ENCODE measurements at regions not wholly inside any gene's neighbourhood (a gene's known extent, or its start where the extent isn't known, plus 50 kb on each side); places are given as distances from the start of the nearest gene placed in this dataset.

- Histone ChIP-seq H3K27ac (no peak overlapping the region), H3K36me3 (no peaks in the 10 kb centered on the region), H3K9me3 (no peaks in the 10 kb centered on the region), H3K27me3 (no peaks in the 10 kb centered on the region), H3K4me3 (no peak overlapping the region), H3K4me1 (no peaks in the 10 kb centered on the region)
- no peak for TF ChIP-seq CTCF (IDR thresholded peaks at IDR 0.05)
- intact Hi-C loops (cut with DNase I), result no loop called here
- no peak for DNase-seq (ENCODE audit: low spot score in 2 of 2)
Measured at GRCh38 chr16:8098947-8099512, 491.3 kb downstream of the TMEM114 start.

GRCh38 chr16:8096211-8096610 lies 494.1 kb downstream of the TMEM114 start:
- no peak for TF ChIP-seq CTCF (IDR thresholded peaks at IDR 0.05)
- no peak for DNase-seq (ENCODE audit: low spot score in 2 of 2)
- no peaks in the 10 kb centered on the region for H3K27me3 ChIP-seq
- no peaks in the 10 kb centered on the region for H3K36me3 ChIP-seq
- intact Hi-C loops (cut with DNase I), result no loop called here
- H3K9me3 ChIP-seq, result no peaks in the 10 kb centered on the region
- H3K27ac ChIP-seq, result no peak overlapping the region
- no peak overlapping the region for H3K4me3 ChIP-seq
- no peaks in the 10 kb centered on the region for H3K4me1 ChIP-seq

GRCh38 chr16:8094696-8095095 lies 495.6 kb downstream of the TMEM114 start:
- Histone ChIP-seq H3K27me3 (no peaks in the 10 kb centered on the region), H3K27ac (no peak overlapping the region), H3K4me1 (no peaks in the 10 kb centered on the region), H3K36me3 (no peaks in the 10 kb centered on the region), H3K9me3 (no peaks in the 10 kb centered on the region), H3K4me3 (no peak overlapping the region)
- intact Hi-C loops (cut with DNase I), result no loop called here
- no peak for TF ChIP-seq CTCF (IDR thresholded peaks at IDR 0.05)
- DNase-seq (ENCODE audit: low spot score in 2 of 2), result no peak

- intact Hi-C loops (cut with DNase I), result no loop called here
- H3K27me3 ChIP-seq, result no peaks in the 10 kb centered on the region
- no peak overlapping the region for H3K4me3 ChIP-seq
- H3K4me1 ChIP-seq, result no peaks in the 10 kb centered on the region
- no peaks in the 10 kb centered on the region for H3K9me3 ChIP-seq
- H3K27ac ChIP-seq, result no peak overlapping the region
- no peaks in the 10 kb centered on the region for H3K36me3 ChIP-seq
- DNase-seq (ENCODE audit: low spot score in 2 of 2), result no peak
- TF ChIP-seq CTCF (IDR thresholded peaks at IDR 0.05), result no peak
Measured at GRCh38 chr16:8088820-8089338, 501.4 kb downstream of the TMEM114 start.

GRCh38 chr16:8087597-8088289 lies 502.6 kb downstream of the TMEM114 start:
- TF ChIP-seq CTCF (IDR thresholded peaks at IDR 0.05), result no peak
- Histone ChIP-seq H3K4me3 (no peak overlapping the region), H3K9me3 (no peaks in the 10 kb centered on the region), H3K36me3 (no peaks in the 10 kb centered on the region), H3K27me3 (no peaks in the 10 kb centered on the region), H3K27ac (no peak overlapping the region), H3K4me1 (no peaks in the 10 kb centered on the region)
- intact Hi-C loops (cut with DNase I), result no loop called here
- DNase-seq (ENCODE audit: low spot score in 2 of 2), result no peak
